PC-3 (cell line): ENCODE measurements at regions not wholly inside any gene's neighbourhood (a gene's known extent, or its start where the extent isn't known, plus 50 kb on each side); places are given as distances from the start of the nearest gene placed in this dataset.
"Not testable (repeated sequence)": the region's sequence is repeated elsewhere in the genome, so short reads cannot be mapped to it uniquely, and the experiment has no call there.

ENCODE experiments used
- ATAC-seq: fragments of 200-7000 bp; cut with Tn5 transposase; 2 replicates; pipeline ENCODE4 v1.9.1; 2020; ENCODE audit warnings: mild to moderate bottlenecking, moderate library complexity
- BruUV-seq: library from RNA; stranded (reverse); fragments of 400-500 nt; replicated peaks from 2 replicates; lab custom pipeline; 2021; lab: Mats Ljungman, UMichigan
- CTCF ChIA-PET: fragments of 300-600 bp; sonication (Branson Sonifier 250); formaldehyde crosslinking; loops from one replicate; lab custom pipeline; 2022; ENCODE audit warnings: antibody characterized with exemption; lab: Charles Lee
- POLR2A ChIA-PET: fragments of 300-600 bp; sonication (Branson Sonifier 250); formaldehyde crosslinking; loops from one replicate; lab custom pipeline; 2022; ENCODE audit warnings: antibody characterized with exemption; ENCODE audit not compliant: unreplicated experiment; lab: Charles Lee
- DNase-seq: peaks from one replicate; pipeline ENCODE4 v3.0.0-alpha.2; 2015
- H2AFZ ChIP-seq: fragments of 300-600 bp; sonication (generic); 2 replicates; pipeline ENCODE4 v1.6.0; 2016; ENCODE audit warnings: antibody characterized with exemption, low read length
- H3F3A ChIP-seq: fragments of 300-600 bp; sonication (generic); one replicate; pipeline ENCODE4 v1.6.0; 2017; ENCODE audit warnings: antibody characterized with exemption, low read length, control low read depth, mild to moderate bottlenecking; ENCODE audit not compliant: unreplicated experiment
- H3K27ac ChIP-seq: fragments of 300-600 bp; sonication (generic); 2 replicates; pipeline ENCODE4 v1.5.1; 2016; ENCODE audit warnings: mild to moderate bottlenecking, low read length
- H3K27me3 ChIP-seq: fragments of 300-600 bp; sonication (generic); 2 replicates; pipeline ENCODE4 v1.6.1; 2016; ENCODE audit warnings: low read length, mixed read lengths
- H3K36me3 ChIP-seq: fragments of 300-600 bp; sonication (generic); 2 replicates; pipeline ENCODE4 v1.6.1; 2016; ENCODE audit warnings: low read depth, mixed run types, low read length, mixed read lengths
- H3K4me1 ChIP-seq: fragments of 300-600 bp; sonication (generic); 2 replicates; pipeline ENCODE4 v1.5.1; 2016; ENCODE audit warnings: low read length; ENCODE audit not compliant: insufficient read depth
- H3K4me2 ChIP-seq: fragments of 300-600 bp; sonication (generic); 2 replicates; pipeline ENCODE4 v1.6.0; 2016; ENCODE audit warnings: low read length
- H3K4me3 ChIP-seq: fragments of 300-600 bp; sonication (generic); 2 replicates; pipeline ENCODE4 v1.5.1; 2016; ENCODE audit warnings: mild to moderate bottlenecking, low read length, mixed read lengths
- H3K79me2 ChIP-seq: fragments of 300-600 bp; sonication (generic); 2 replicates; pipeline ENCODE4 v1.6.1; 2017; ENCODE audit warnings: low read length, mixed read lengths
- H3K9ac ChIP-seq: fragments of 300-600 bp; sonication (generic); 2 replicates; pipeline ENCODE4 v1.6.0; 2016; ENCODE audit warnings: mild to moderate bottlenecking, low read length
- H3K9me2 ChIP-seq: fragments of 300-600 bp; sonication (generic); replicated peaks from 2 replicates; pipeline ENCODE4 v1.6.1; 2016; ENCODE audit warnings: mixed run types, low read length, mixed read lengths
- H3K9me3 ChIP-seq: fragments of 300-600 bp; sonication (generic); 2 replicates; pipeline ENCODE4 v1.6.1; 2016; ENCODE audit warnings: low read length, mixed read lengths
- H4K20me1 ChIP-seq: fragments of 300-600 bp; sonication (generic); 2 replicates; pipeline ENCODE4 v1.6.1; 2016; ENCODE audit warnings: low read length, mixed read lengths
- EZH2 ChIP-seq: fragments of 300-600 bp; sonication (generic); IDR thresholded peaks from one replicate; pipeline ENCODE4 v1.6.1; 2017; ENCODE audit warnings: antibody characterized with exemption, mild to moderate bottlenecking, low read length; ENCODE audit not compliant: unreplicated experiment
- EZH2phosphoT487 ChIP-seq: fragments of 300-600 bp; sonication (generic); IDR thresholded peaks from 2 replicates; pipeline ENCODE4 v1.6.1; 2018; ENCODE audit warnings: mild to moderate bottlenecking, antibody characterized with exemption, low read length, borderline replicate concordance
- intact Hi-C: fragments of 100-400 bp; cut with micrococcal nuclease; formaldehyde crosslinking; loops from 2 replicates; pipeline ENCODE4 v1.9.0; 2023
- TF ChIP-seq, protein P1 (sequence below): fragments of 300-600 bp; sonication (generic); conservative IDR thresholded peaks from 2 replicates; pipeline ENCODE4 v1.5.1; 2017; ENCODE audit warnings: antibody characterized with exemption, low read depth, mild to moderate bottlenecking, low read length

DNA sequence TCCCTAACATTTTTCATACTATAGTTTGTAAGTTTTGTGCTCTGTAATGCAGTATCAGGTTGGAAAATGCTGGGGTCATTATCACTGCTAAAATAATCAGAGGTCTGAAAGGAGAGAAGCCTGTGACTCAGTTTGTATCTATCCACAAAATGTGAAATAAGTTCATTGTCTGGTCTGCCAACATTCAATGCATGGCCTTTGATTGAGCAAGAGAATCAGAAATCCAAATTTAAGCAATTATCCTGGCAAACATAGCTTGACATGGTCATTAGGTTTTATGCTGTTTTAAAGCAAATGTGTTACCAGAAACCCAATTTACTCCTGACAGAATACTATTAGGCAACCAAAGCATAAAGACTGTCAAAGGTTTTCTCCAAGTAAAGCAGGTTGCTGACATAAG is 709.7 kb upstream of the SEMA3D start:
- Histone ChIP-seq H3K4me3 (no peak overlapping the region), H3K79me2 (no peaks in the 10 kb centered on the region), H3K4me2 (no peak overlapping the region), H3K27ac (no peak overlapping the region), H3K9me2 (no peaks in the 10 kb centered on the region), H4K20me1 (no peaks in the 10 kb centered on the region), H3F3A (no peaks in the 10 kb centered on the region), H3K36me3 (no peaks in the 10 kb centered on the region), H3K4me1 (no peaks in the 10 kb centered on the region), H3K9ac (no peak overlapping the region), H2AFZ (no peak overlapping the region), H3K27me3 (peaks cover 40% of the 10 kb centered on the region; the same call in 1 of the 2 replicates), H3K9me3 (no peaks in the 10 kb centered on the region)
- intact Hi-C loops, result no loop called here
- ChIA-PET CTCF (no interaction called here), POLR2A (interaction anchor here (0.6 kb wide), 1 partner anchor 577 kb away, joined by 3 read pairs; no protein-coding TSS in a partner anchor)
- no peak for DNase-seq
- ATAC-seq, result no peak
- BruUV-seq, result no TSS peak
- TF ChIP-seq EZH2 (no peak), EZH2phosphoT487 (no peak)
- TF ChIP-seq, protein P1, sequence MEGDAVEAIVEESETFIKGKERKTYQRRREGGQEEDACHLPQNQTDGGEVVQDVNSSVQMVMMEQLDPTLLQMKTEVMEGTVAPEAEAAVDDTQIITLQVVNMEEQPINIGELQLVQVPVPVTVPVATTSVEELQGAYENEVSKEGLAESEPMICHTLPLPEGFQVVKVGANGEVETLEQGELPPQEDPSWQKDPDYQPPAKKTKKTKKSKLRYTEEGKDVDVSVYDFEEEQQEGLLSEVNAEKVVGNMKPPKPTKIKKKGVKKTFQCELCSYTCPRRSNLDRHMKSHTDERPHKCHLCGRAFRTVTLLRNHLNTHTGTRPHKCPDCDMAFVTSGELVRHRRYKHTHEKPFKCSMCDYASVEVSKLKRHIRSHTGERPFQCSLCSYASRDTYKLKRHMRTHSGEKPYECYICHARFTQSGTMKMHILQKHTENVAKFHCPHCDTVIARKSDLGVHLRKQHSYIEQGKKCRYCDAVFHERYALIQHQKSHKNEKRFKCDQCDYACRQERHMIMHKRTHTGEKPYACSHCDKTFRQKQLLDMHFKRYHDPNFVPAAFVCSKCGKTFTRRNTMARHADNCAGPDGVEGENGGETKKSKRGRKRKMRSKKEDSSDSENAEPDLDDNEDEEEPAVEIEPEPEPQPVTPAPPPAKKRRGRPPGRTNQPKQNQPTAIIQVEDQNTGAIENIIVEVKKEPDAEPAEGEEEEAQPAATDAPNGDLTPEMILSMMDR, result no peak

DNA sequence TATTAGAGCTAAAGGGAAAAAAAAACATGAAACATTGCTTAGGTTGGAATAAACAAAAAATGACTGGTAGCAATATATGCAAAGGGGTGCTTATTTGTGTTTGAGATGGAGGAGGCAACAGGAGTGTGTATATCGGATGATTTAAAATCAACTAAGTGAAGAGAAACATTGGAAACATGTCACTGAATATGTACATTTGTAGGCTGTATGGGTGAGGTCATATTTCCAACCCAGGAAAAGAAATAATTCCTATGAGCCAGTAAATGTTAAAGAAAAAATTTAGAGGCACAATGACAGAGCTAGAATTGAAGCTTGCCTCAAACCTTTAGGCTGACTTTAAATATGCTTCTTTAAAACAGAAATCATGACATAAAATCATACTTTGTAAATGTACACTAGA is 709.0 kb upstream of the SEMA3D start:
- Histone ChIP-seq H3K9me2 (no peaks in the 10 kb centered on the region), H3K27me3 (peaks cover 40% of the 10 kb centered on the region; the same call in 1 of the 2 replicates), H3K36me3 (no peaks in the 10 kb centered on the region), H4K20me1 (no peaks in the 10 kb centered on the region), H3K27ac (no peak overlapping the region), H3K9ac (no peak overlapping the region), H3K4me3 (no peak overlapping the region), H3K4me2 (no peak overlapping the region), H3K79me2 (no peaks in the 10 kb centered on the region), H3K4me1 (no peaks in the 10 kb centered on the region), H3K9me3 (no peaks in the 10 kb centered on the region), H3F3A (no peaks in the 10 kb centered on the region), H2AFZ (no peak overlapping the region)
- no peak for TF ChIP-seq EZH2phosphoT487
- TF ChIP-seq, protein P1, result no peak
- no peak for TF ChIP-seq EZH2
- intact Hi-C loops, result no loop called here
- ATAC-seq (no peak), DNase-seq (no peak)
- ChIA-PET CTCF (no interaction called here), POLR2A (no interaction called here)
- no TSS peak for BruUV-seq

GRCh38 chr7:85891900-85892299 is 705.0 kb upstream of the SEMA3D start:
- H3K27ac ChIP-seq, H3K4me2 ChIP-seq, H3K36me3 ChIP-seq, H3K9ac ChIP-seq, intact Hi-C loops, H3K4me3 ChIP-seq, BruUV-seq, H3K9me3 ChIP-seq, H3K9me2 ChIP-seq, ATAC-seq, DNase-seq, H2AFZ ChIP-seq, H3K4me1 ChIP-seq, H3F3A ChIP-seq, POLR2A ChIA-PET, H4K20me1 ChIP-seq, H3K79me2 ChIP-seq: not testable (repeated sequence)
- H3K27me3 ChIP-seq, result peaks cover 34% of the 10 kb centered on the region; the same call in 1 of the 2 replicates
- CTCF ChIA-PET, result interaction anchor here (0.7 kb wide), 2 partner anchors 576 to 922 kb away, joined by 3 read pairs; no protein-coding TSS in a partner anchor
